ENCODE measurements at regions not wholly inside any gene's neighbourhood (a gene's known extent, or its start where the extent isn't known, plus 50 kb on each side); places are given as distances from the start of the nearest gene placed in this dataset.

DNA sequence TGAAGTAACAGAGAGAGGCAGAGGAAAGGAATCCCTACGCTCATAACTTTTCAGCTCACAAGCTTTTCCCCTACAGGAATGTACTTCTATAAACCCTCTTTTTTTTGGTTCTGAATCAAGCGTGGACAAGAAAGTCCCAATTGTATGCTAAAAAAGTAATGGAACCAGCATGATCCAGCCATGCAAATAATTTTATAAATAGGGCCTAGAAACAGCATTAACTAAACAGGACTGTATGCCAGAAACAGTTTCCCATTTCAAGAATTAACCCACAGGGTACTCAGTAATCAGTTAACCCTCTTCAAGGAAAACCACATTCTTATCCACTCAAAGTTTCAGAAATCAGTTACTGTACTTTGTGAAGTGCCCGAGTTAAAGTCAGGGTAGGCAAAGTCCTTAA lies 87.0 kb upstream of the HMGCLL1 start:
- intact Hi-C loops (cut with micrococcal nuclease; ENCODE audit: unreplicated experiment): no loop called here

More for the DNA sequence above, 87.0 kb upstream of the HMGCLL1 start:
- FAIRE-seq: no peak
- DNase-seq (ENCODE audit: low spot score): no peak
- H3K9me3 ChIP-seq (ENCODE audit: low read length): peaks cover 9% of the 10 kb centered on the region; the same call in 1 of the 2 replicates
- WGBS (ENCODE audit: low lambda C conversion rate): 13% methylated on average over 3 of the region's 3 CpGs
- no peaks in the 10 kb centered on the region for H3K27me3 ChIP-seq (ENCODE audit: control insufficient read depth in 1 of 2, insufficient read depth in 2 of 2, low read length in 2 of 2)
- no peak overlapping the region for H3K4me3 ChIP-seq (replicated peaks in 1 of 3; ENCODE audit: insufficient read depth in 1 of 3, low read depth in 2 of 3, low read length in 3 of 3)
- no peak overlapping the region for H3K27ac ChIP-seq (ENCODE audit: extremely low read length, insufficient read depth, low read length)
- TF ChIP-seq REXO4 (CRISPR knock-in tag; IDR thresholded peaks at IDR 0.05; ENCODE audit: borderline replicate concordance) (no peak), NFE2L1 (CRISPR knock-in tag; IDR thresholded peaks at IDR 0.05; ENCODE audit: borderline replicate concordance) (no peak), KAT7 (CRISPR knock-in tag; IDR thresholded peaks at IDR 0.05; ENCODE audit: borderline replicate concordance) (no peak), NR1H2 (CRISPR knock-in tag; IDR thresholded peaks at IDR 0.05; ENCODE audit: borderline replicate concordance, low read depth) (no peak), CENPX (CRISPR knock-in tag; IDR thresholded peaks at IDR 0.05) (no peak), RAD21 (CRISPR knock-in tag; IDR thresholded peaks at IDR 0.05) (no peak), ZNF180 (CRISPR knock-in tag; IDR thresholded peaks at IDR 0.05; ENCODE audit: borderline replicate concordance, low read depth) (no peak)
- TF ChIP-seq, protein P1, sequence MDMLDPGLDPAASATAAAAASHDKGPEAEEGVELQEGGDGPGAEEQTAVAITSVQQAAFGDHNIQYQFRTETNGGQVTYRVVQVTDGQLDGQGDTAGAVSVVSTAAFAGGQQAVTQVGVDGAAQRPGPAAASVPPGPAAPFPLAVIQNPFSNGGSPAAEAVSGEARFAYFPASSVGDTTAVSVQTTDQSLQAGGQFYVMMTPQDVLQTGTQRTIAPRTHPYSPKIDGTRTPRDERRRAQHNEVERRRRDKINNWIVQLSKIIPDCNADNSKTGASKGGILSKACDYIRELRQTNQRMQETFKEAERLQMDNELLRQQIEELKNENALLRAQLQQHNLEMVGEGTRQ (IDR thresholded peaks at IDR 0.05; ENCODE audit: low read depth, low read length): no peak
- TF ChIP-seq, protein P1 (CRISPR knock-in tag; IDR thresholded peaks at IDR 0.05; ENCODE audit: borderline replicate concordance): no peak
- in situ Hi-C loops (cut with HindIII; ENCODE audit: extremely low pct_ligation_motif_present, low pct_unique_long_range_greater_than_20kb): no loop called here
- BruUV-seq (replicated peaks): no TSS peak
- H3K4me2 ChIP-seq (ENCODE audit: low read depth, low read length): no peak overlapping the region
- H3K36me3 ChIP-seq (replicated peaks in 1 of 2; ENCODE audit: control insufficient read depth in 1 of 2, insufficient read depth in 2 of 2, low read length in 2 of 2): no peaks in the 10 kb centered on the region
- H2AFZ ChIP-seq (ENCODE audit: low read length): no peak overlapping the region
- ATAC-seq: no peak
- CTCF ChIA-PET (ENCODE audit: low intra/inter-chr PET ratio, low total read pairs): no interaction called here
- no peak overlapping the region for H3K9ac ChIP-seq (ENCODE audit: insufficient read depth, low read depth, low read length)
- H3K4me1 ChIP-seq (ENCODE audit: insufficient read depth, low read length): no peaks in the 10 kb centered on the region
- H3K79me2 ChIP-seq (ENCODE audit: insufficient read depth, low read length): no peaks in the 10 kb centered on the region
- POLR2A ChIA-PET: no interaction called here
- no peaks in the 10 kb centered on the region for H4K20me1 ChIP-seq (ENCODE audit: insufficient read depth, low read length)
